CD4-positive, alpha-beta T cell (primary cell): ENCODE measurements at regions not wholly inside any gene's neighbourhood (a gene's known extent, or its start where the extent isn't known, plus 50 kb on each side); places are given as distances from the start of the nearest gene placed in this dataset.

Source experiments
- ATAC-seq: fragments of 200-7000 bp; cut with Tn5 transposase; one replicate; pipeline ENCODE4 v1.10.0; 2022; ENCODE audit warnings: mild to moderate bottlenecking; ENCODE audit not compliant: poor library complexity
- CTCF ChIA-PET: fragments of 350-600 bp; sonication (Branson Sonifier 250); formaldehyde crosslinking; loops from one replicate; lab custom pipeline; 2021; ENCODE audit warnings: antibody characterized with exemption, inconsistent platforms; lab: Charles Lee
- POLR2A ChIA-PET: fragments of 350-600 bp; sonication (Branson Sonifier 250); formaldehyde crosslinking; loops from one replicate; lab custom pipeline; 2021; ENCODE audit warnings: antibody characterized with exemption, inconsistent platforms; lab: Charles Lee
- DNase-seq, 14 experiments: peaks; one replicate each; pipeline ENCODE4 v3.0.0-alpha.2; 2013 to 2020; ENCODE audit warnings: mixed read lengths in 2 of 14
- H3K27ac ChIP-seq, 2 donors: one replicate each; pipeline versions ENCODE4 v1.5.1 to v1.7.0; 2013; ENCODE audit warnings: low read length in 2 of 2, low read depth in 1 of 2, mild to moderate bottlenecking in 1 of 2
- H3K27me3 ChIP-seq, 2 experiments: 1 replicate in 1 of 2; 2 replicates in 1 of 2; pipeline versions ENCODE4 v1.6.1 to v1.7.0; 2013; ENCODE audit warnings: low read length in 2 of 2, control low read depth in 1 of 2, mild to moderate bottlenecking in 1 of 2, moderate library complexity in 1 of 2; ENCODE audit not compliant: insufficient read depth in 2 of 2, control insufficient read depth in 1 of 2
- H3K36me3 ChIP-seq: one replicate; pipeline ENCODE4 v1.6.1; 2013; ENCODE audit warnings: low read length, control low read depth; ENCODE audit not compliant: insufficient read depth
- H3K4me1 ChIP-seq: one replicate; pipeline ENCODE4 v1.6.1; 2013; ENCODE audit warnings: low read length, control low read depth; ENCODE audit not compliant: insufficient read depth
- H3K4me3 ChIP-seq: one replicate; pipeline ENCODE4 v1.5.1; 2013; ENCODE audit warnings: mild to moderate bottlenecking, low read length, moderate library complexity
- H3K9me3 ChIP-seq, 2 experiments: 1 replicate in 1 of 2; 2 replicates in 1 of 2; pipeline versions ENCODE4 v1.6.1 to v1.7.0; 2013; ENCODE audit warnings: low read length in 2 of 2, mild to moderate bottlenecking in 2 of 2, control low read depth in 1 of 2, moderate library complexity in 1 of 2; ENCODE audit not compliant: control insufficient read depth in 1 of 2, insufficient read depth in 1 of 2
- H3K27ac Mint-ChIP-seq: one replicate; pipeline ENCODE4 v1.8.0; 2020; ENCODE audit warnings: mixed read lengths
- H3K27me3 Mint-ChIP-seq: one replicate; pipeline ENCODE4 v1.8.0; 2021; ENCODE audit warnings: mixed read lengths
- H3K36me3 Mint-ChIP-seq: one replicate; pipeline ENCODE4 v1.8.0; 2021; ENCODE audit warnings: low read depth, mixed read lengths
- H3K4me1 Mint-ChIP-seq: one replicate; pipeline ENCODE4 v1.8.0; 2021; ENCODE audit warnings: low read depth, mixed read lengths
- H3K4me3 Mint-ChIP-seq: one replicate; pipeline ENCODE4 v1.8.0; 2020; ENCODE audit warnings: mild to moderate bottlenecking, mixed read lengths
- H3K9me3 Mint-ChIP-seq: one replicate; pipeline ENCODE4 v1.8.0; 2020; ENCODE audit warnings: mixed read lengths
- intact Hi-C, 2 experiments: fragments of 100-400 bp; cut with DNase I in 1 of 2; cut with micrococcal nuclease in 1 of 2; formaldehyde crosslinking; loops; one replicate each; pipeline versions ENCODE4 v1.15.1 to v1.9.0; 2023 to 2025; cut with DNase I, micrococcal nuclease
- TF ChIP-seq, protein P1 (sequence below): fragments of 200-600 bp; IDR thresholded peaks from one replicate; pipeline ENCODE4 v1.8.0; 2022; ENCODE audit warnings: antibody characterized with exemption, mild to moderate bottlenecking

DNA sequence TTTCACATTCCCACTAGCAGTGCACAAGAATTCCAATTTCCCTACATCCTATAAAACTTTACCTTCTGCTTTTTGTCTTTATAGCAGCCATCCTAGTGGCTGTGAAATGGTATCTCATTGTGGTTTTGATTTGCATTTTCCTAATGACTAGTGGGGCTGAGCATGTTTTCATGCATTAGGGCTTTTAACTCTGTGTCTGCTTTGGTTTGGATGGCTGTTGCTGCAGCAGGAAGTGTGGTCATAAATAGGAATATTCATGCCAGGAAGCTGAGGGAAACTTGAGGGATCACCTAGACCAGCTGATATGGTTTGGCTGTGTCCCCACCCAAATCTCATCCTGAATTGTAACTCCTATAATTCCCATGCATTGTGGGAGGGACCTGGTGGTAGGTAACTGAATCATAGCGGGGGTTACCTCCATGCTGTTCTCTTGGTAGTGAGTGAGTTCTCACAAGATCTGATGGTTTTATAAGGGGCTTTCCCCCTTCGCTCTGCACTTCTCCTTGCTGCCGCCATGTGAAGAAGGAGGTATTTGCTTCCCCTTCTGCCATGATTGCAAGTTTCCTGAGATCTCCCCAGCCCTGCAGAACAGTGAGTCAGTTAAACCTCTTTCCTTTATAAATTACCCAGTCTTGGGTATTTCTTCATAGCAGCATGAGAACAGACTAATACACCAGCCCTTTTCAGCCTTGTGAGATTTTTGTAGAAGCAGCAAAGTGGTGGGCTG is 181.8 kb upstream of the PITRM1 start:
- Histone ChIP-seq H3K27me3 (peaks cover 0 to 4% of the 10 kb centered on the region in 2 experiments), H3K4me3 (no peak overlapping the region), H3K27ac (no peak overlapping the region), H3K4me1 (no peaks in the 10 kb centered on the region), H3K36me3 (no peaks in the 10 kb centered on the region), H3K9me3 (peaks cover 0 to 4% of the 10 kb centered on the region in 2 experiments)
- no peak for DNase-seq
- Mint-ChIP-seq H3K4me3 (no peak overlapping the region), H3K27me3 (peaks cover 15% of the 10 kb centered on the region), H3K36me3 (no peaks in the 10 kb centered on the region), H3K9me3 (peaks cover 6% of the 10 kb centered on the region), H3K27ac (no peak overlapping the region), H3K4me1 (peaks cover 5% of the 10 kb centered on the region)
- intact Hi-C loops: no loop called here
- TF ChIP-seq, protein P1, sequence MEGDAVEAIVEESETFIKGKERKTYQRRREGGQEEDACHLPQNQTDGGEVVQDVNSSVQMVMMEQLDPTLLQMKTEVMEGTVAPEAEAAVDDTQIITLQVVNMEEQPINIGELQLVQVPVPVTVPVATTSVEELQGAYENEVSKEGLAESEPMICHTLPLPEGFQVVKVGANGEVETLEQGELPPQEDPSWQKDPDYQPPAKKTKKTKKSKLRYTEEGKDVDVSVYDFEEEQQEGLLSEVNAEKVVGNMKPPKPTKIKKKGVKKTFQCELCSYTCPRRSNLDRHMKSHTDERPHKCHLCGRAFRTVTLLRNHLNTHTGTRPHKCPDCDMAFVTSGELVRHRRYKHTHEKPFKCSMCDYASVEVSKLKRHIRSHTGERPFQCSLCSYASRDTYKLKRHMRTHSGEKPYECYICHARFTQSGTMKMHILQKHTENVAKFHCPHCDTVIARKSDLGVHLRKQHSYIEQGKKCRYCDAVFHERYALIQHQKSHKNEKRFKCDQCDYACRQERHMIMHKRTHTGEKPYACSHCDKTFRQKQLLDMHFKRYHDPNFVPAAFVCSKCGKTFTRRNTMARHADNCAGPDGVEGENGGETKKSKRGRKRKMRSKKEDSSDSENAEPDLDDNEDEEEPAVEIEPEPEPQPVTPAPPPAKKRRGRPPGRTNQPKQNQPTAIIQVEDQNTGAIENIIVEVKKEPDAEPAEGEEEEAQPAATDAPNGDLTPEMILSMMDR: no peak
- ATAC-seq: no peak
- POLR2A ChIA-PET: interaction anchor here (0.6 kb wide), 1 partner anchor 754 kb away, joined by 3 read pairs; no protein-coding TSS in a partner anchor
- CTCF ChIA-PET: no interaction called here

DNA sequence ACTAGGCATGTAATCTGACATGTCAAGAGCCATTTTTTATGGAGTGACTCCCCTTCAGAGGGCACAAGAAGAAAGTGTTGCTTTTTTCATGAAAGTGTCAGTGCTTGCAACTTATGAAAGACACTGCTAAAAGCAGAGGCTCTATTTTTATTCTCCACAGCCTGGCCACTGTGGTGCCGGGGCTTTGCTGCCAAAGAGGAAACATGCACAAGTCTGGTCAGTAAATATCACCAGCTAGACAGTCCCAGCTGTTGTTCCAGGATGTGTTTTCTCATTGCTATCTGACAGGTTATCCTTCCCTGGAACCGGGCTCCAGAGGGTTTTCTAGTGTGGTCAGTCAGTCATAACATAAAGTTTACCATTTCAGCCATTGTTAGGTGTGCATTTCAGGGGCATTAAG is 180.7 kb upstream of the PITRM1 start:
- no peak for ATAC-seq
- Histone ChIP-seq H3K9me3 (no peaks in the 10 kb centered on the region), H3K4me1 (no peaks in the 10 kb centered on the region), H3K36me3 (no peaks in the 10 kb centered on the region), H3K27me3 (peaks cover 0 to 4% of the 10 kb centered on the region in 2 experiments), H3K4me3 (no peak overlapping the region), H3K27ac (no peak overlapping the region)
- Mint-ChIP-seq H3K4me1 (peaks cover 5% of the 10 kb centered on the region), H3K27ac (no peak overlapping the region), H3K27me3 (peaks cover 19% of the 10 kb centered on the region), H3K4me3 (no peak overlapping the region), H3K9me3 (peaks cover under 1% of the 10 kb centered on the region), H3K36me3 (no peaks in the 10 kb centered on the region)
- ChIA-PET POLR2A (no interaction called here), CTCF (no interaction called here)
- no peak for DNase-seq
- intact Hi-C loops: no loop called here
- TF ChIP-seq, protein P1: no peak

DNA sequence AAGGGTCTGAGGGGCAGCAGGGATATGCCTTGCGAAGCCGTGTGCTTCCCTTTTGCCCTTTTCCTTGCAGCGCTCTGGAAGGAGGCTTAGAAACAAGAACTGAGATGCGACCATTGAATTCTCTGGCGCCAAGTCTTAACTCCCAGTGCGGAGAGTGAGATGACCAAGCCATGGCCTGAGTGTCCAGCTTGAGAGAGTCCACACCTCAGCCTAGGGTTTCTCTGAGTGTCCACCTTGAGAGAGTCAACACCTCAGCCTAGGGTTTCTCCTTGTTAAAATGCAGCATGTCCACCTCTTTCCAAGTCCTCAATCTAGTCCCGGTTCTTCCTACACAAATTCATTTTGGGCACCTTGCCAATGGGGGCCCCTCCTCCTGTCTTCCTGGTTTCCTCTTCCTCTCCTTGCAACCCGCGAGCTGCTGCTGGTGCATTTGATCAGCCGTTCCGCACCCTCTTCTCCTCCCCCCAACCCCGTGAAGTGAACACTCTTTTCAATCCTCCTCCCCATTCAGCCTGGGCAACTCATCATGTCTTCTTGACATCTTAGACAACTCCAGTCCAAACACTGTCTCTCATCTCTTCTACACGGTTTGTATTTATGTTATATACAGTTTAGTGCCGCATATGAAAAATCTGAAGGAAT is 178.2 kb upstream of the PITRM1 start:
- ChIA-PET CTCF (no interaction called here), POLR2A (no interaction called here)
- Histone ChIP-seq H3K4me3 (no peak overlapping the region), H3K9me3 (no peaks in the 10 kb centered on the region), H3K27me3 (peaks cover 0 to 4% of the 10 kb centered on the region in 2 experiments), H3K27ac (no peak overlapping the region), H3K36me3 (no peaks in the 10 kb centered on the region), H3K4me1 (no peaks in the 10 kb centered on the region)
- H3K36me3 Mint-ChIP-seq: no peaks in the 10 kb centered on the region
- H3K4me3 Mint-ChIP-seq: no peak overlapping the region
- H3K9me3 Mint-ChIP-seq: no peaks in the 10 kb centered on the region
- intact Hi-C loops: no loop called here
- peaks cover 19% of the 10 kb centered on the region for H3K27me3 Mint-ChIP-seq
- ATAC-seq (no peak), DNase-seq (no peak)
- TF ChIP-seq, protein P1: no peak
- no peak overlapping the region for H3K27ac Mint-ChIP-seq
- H3K4me1 Mint-ChIP-seq: peaks cover 5% of the 10 kb centered on the region
